Memory B cell (primary cell): ENCODE measurements at regions not wholly inside any gene's neighbourhood (a gene's known extent, or its start where the extent isn't known, plus 50 kb on each side); places are given as distances from the start of the nearest gene placed in this dataset.
"Not testable (repeated sequence)": the region's sequence is repeated elsewhere in the genome, so short reads cannot be mapped to it uniquely, and the experiment has no call there.

Source experiments
- ATAC-seq: fragments of 150-1000 bp; cut with Tn5 transposase; 2 replicates; pipeline ENCODE4 v1.10.0; 2021; ENCODE audit warnings: low read depth, mild to moderate bottlenecking, moderate library complexity
- DNase-seq, 2 donors: peaks; one replicate each; pipeline ENCODE4 v3.0.0; 2022; ENCODE audit warnings: low spot score in 2 of 2
- H3K27ac Mint-ChIP-seq: one replicate; pipeline ENCODE4 v1.8.0; 2022; ENCODE audit warnings: mild to moderate bottlenecking, moderate library complexity, mixed read lengths
- H3K27me3 Mint-ChIP-seq: one replicate; pipeline ENCODE4 v1.8.0; 2022; ENCODE audit warnings: mixed read lengths
- H3K36me3 Mint-ChIP-seq: one replicate; pipeline ENCODE4 v1.8.0; 2022; ENCODE audit warnings: mild to moderate bottlenecking, mixed read lengths
- H3K4me1 Mint-ChIP-seq: one replicate; pipeline ENCODE4 v1.8.0; 2022; ENCODE audit warnings: mixed read lengths
- H3K4me3 Mint-ChIP-seq: one replicate; pipeline ENCODE4 v1.8.0; 2022; ENCODE audit warnings: mild to moderate bottlenecking, moderate library complexity, mixed read lengths
- H3K9me3 Mint-ChIP-seq: one replicate; pipeline ENCODE4 v1.8.0; 2022; ENCODE audit warnings: mixed read lengths

DNA sequence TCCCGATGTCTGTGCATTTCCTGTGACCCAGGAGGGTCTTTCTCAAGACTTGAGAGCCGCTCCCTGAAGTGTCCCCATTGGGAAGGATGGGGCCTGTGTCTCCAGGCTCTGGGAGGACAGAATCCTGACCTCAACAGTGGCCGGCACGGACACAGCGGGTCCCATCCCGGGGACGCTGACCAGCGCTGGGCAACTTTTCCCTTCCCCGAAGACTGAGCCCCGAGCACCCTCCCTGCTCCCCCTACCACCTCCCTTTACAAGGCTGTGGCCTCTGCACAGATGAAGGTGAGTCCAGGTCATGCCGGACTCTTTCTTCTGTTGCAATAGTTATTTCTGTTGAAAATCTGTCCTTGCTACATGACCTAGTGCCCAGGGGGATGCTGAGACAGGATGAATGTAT lies 135.7 kb downstream of the TMEM121 start:
- not testable (repeated sequence) for H3K27ac Mint-ChIP-seq, ATAC-seq
- peaks cover 13% of the 10 kb centered on the region for H3K9me3 Mint-ChIP-seq

DNA sequence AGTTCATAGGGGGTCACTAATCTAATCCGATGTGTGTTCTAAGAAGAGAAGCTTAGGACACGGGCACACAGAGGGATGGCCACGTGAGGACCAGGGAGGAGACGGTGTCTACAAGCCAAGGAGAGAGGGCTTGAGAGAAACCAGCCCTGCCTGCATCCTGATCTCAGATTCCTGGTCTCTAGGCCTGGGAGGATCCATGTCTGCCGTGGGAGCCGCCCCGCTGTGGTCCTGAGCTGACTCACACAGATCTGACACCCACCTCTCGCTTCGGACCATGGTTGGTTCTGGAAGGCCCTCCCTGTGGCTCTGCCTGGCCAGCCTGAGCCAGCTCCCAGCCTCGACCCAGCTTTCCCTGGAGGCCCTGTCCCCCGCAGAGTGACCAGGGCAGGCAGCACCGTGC lies 136.2 kb downstream of the TMEM121 start:
- not testable (repeated sequence) for DNase-seq, H3K27me3 Mint-ChIP-seq, H3K4me3 Mint-ChIP-seq, ATAC-seq, H3K27ac Mint-ChIP-seq
- Mint-ChIP-seq H3K36me3 (peaks cover 30% of the 10 kb centered on the region), H3K9me3 (peaks cover 10% of the 10 kb centered on the region), H3K4me1 (peaks cover 24% of the 10 kb centered on the region)

More for the DNA sequence above, 135.7 kb downstream of the TMEM121 start:
- not testable (repeated sequence) for H3K27me3 Mint-ChIP-seq, H3K4me3 Mint-ChIP-seq, DNase-seq
- Mint-ChIP-seq H3K4me1 (peaks cover 24% of the 10 kb centered on the region), H3K36me3 (peaks cover 34% of the 10 kb centered on the region)

DNA sequence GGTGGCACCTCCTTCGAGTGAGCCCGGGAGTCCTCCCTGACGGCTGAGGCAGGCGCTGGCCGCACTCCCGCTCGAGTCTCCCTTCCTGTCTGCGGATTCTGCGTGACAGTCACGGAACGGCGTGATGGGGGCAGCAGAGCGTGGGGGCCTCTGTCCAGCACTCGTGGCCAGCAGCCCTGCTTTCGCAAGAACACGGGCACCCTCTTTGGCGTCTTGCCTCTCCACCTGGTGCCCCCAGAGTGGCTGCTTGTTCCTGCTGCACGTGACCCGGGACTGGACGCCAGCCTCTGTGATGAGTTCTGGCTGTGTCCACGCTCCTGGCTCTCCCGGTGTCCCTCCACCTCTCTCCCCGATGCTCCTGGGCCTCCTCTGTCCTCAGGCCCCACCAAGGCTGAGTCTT lies 136.9 kb downstream of the TMEM121 start:
- H3K4me3 Mint-ChIP-seq, ATAC-seq, H3K27ac Mint-ChIP-seq, H3K27me3 Mint-ChIP-seq, DNase-seq, H3K9me3 Mint-ChIP-seq: not testable (repeated sequence)
- Mint-ChIP-seq H3K36me3 (peaks cover 26% of the 10 kb centered on the region), H3K4me1 (peaks cover 24% of the 10 kb centered on the region)

DNA sequence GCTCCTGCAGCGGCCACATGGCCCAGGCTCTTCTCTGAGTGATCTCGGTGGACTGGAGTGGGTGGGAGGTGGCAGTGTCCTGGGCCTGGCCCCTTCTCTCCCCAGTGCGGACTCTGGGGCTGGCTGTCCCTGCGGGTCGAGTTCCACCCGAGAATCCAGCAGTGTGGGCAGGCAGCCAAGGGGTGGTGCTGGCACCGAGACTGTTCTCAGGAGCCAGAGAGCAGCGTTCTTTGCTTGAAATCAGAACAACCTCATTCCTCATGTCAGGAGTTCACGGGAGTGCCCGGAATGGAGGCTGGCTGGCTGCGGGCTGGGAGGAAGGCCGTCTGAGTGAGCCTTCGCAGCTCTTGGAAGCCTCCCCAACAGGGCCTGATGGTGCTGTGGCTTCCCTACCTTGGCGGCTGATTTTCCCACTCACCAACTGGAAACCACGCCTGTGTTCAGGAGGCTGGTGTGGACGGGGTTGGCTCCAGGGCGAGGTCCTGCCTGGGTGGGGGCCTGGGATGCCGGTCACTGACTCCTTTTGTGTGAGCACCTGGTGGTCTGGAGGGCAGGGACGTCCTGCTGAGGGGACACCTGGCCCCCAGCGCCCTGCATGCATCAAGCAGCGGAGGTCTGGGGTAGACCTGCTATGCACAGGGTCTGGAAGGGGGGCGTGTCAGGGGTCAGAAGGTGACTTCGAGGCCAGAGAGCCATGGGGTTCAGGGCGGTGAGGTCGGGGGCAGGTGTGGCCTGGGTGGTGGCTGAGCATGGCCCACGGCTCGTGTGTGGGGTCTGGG lies 137.6 kb downstream of the TMEM121 start:
- not testable (repeated sequence) for H3K9me3 Mint-ChIP-seq

DNA sequence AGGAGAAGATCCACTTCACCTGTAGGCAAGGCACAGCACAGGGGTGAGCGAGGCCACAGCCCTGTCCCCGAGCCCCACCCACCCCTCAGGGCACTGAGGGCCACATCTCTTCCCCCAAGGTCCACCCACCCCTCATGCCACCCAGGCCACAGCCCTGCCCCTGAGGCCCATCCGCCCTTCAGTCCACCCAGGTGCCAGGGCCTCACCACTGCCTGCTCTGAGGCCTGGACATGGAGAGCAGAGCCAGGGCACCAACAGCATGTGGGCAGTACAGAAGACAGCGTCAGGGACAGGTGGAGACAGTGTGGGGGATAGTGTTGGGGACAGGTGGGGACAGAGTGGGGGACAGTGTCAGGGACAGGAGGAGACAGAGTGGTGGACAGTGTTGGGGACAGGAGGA lies 138.3 kb downstream of the TMEM121 start:
- Mint-ChIP-seq H3K9me3 (peaks cover 7% of the 10 kb centered on the region), H3K4me3 (no peak overlapping the region), H3K27me3 (no peaks in the 10 kb centered on the region), H3K27ac (no peak overlapping the region), H3K36me3 (peaks cover 14% of the 10 kb centered on the region), H3K4me1 (peaks cover 24% of the 10 kb centered on the region)
- no peak for ATAC-seq
- DNase-seq: no peak

More for the DNA sequence above, 137.6 kb downstream of the TMEM121 start:
- H3K4me1 Mint-ChIP-seq: peaks cover 24% of the 10 kb centered on the region
- not testable (repeated sequence) for ATAC-seq, DNase-seq, H3K27me3 Mint-ChIP-seq, H3K4me3 Mint-ChIP-seq, H3K27ac Mint-ChIP-seq
- peaks cover 21% of the 10 kb centered on the region for H3K36me3 Mint-ChIP-seq

DNA sequence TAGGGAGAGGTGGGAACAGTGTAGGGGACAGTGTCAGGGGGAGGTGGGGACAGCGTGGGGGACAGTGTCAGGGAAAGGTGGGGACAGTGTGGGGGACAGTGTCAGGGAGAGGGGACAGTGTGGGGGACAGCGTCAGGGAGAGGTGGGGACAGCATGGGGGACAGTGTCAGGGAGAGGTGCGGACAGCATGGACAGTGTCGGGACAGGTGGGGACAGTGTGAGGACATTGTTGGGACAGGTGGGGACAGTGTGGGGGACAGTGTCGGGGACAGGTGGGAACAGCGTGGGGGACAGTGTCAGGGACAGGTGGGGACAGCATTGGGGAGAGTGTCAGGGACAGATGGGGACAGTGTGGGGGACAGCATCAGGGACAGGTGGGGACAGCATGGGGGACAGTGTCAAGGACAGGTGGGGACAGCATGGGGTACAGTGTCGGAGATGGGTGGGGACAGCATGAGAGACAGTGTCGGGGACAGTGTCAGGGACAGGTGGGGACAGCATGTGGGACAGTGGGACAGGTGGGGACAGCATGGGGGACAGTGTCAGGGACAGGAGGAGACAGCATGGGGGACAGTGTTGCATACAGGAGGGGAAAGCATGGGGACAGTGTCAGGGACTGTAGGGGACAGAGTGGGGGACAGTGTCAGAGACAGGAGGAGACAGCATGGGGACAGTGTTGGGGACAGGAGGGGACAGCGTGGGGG lies 139.0 kb downstream of the TMEM121 start:
- DNase-seq (no peak), ATAC-seq (no peak)
- Mint-ChIP-seq H3K27me3 (no peaks in the 10 kb centered on the region), H3K4me1 (peaks cover 17% of the 10 kb centered on the region), H3K36me3 (peaks cover 7% of the 10 kb centered on the region), H3K4me3 (no peak overlapping the region), H3K27ac (no peak overlapping the region), H3K9me3 (no peaks in the 10 kb centered on the region)

DNA sequence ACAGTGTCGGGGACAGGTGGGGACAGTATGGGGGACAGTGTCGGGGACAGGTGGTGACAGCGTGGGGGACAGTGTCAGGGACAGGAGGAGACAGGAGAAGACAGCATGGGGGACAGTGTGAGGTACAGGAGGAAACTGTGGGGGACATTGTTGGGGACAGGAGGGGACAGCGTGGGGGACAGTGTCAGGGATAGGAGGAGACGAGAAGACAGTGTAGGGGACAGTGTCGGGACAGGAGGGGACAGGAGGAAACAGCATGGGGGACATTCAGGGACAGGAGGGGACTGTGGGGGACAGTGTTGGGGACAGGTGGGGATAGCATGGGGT lies 139.5 kb downstream of the TMEM121 start:
- H3K27ac Mint-ChIP-seq: no peak overlapping the region
- H3K27me3 Mint-ChIP-seq: no peaks in the 10 kb centered on the region
- H3K4me1 Mint-ChIP-seq: peaks cover 12% of the 10 kb centered on the region
- H3K9me3 Mint-ChIP-seq: no peaks in the 10 kb centered on the region
- no peak for ATAC-seq
- no peak overlapping the region for H3K4me3 Mint-ChIP-seq
- no peak for DNase-seq
- peaks cover 1% of the 10 kb centered on the region for H3K36me3 Mint-ChIP-seq

DNA sequence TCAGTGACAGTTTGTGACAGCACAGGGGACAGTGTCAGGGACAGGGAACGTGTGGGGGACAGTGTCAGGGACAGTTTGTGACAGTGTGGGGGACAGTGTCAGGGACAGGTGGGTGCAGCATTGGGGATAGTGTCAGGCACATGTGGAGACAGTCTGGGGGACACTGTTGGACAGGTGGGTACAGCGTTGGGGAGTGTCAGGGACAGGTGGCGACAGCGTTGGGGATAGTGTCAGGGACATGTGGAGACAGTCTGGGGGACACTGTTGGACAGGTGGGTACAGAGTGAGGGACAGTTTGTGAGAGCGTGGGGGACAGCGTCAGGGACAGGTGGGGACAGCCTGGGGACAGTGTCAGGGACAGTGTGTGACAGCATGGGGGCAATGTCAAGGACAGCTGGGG lies 140.0 kb downstream of the TMEM121 start:
- Mint-ChIP-seq H3K4me3 (no peak overlapping the region), H3K27ac (no peak overlapping the region), H3K9me3 (no peaks in the 10 kb centered on the region), H3K27me3 (no peaks in the 10 kb centered on the region), H3K36me3 (no peaks in the 10 kb centered on the region), H3K4me1 (peaks cover 10% of the 10 kb centered on the region)
- ATAC-seq (no peak), DNase-seq (no peak)

DNA sequence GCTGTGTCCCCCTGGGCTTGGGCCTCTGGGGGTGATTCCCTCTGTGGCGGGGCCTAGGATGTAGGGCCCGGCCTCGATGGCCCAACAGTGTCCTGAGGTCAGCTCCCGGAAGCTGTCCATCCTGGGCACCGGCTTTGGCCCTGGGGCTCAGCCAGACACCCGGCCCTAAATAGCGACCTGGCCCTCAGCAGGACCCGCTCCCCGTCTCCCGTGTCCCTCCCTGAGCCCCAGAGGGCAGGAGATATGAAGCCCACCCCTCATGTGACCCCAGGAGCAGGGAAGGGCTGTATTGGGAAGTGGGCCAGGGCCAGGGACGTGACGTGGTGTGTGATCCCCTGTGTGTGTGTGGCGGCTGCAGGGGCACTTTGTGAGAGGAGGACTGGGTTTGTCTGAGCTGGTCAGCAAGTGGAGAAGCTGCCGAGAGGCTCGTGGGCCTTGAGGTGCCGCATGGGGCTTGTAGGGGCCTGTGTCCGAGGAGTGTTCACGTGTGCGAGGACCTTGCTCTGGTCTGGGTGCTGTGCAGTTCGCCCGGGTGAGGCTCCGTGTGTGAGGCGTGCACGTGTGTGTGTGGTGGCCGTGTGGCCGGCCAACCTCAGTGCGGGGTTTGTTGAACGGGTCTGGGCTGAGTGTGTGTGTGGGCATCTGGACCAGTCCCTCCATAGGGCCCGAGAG lies 140.7 kb downstream of the TMEM121 start:
- H3K4me1 Mint-ChIP-seq: peaks cover 10% of the 10 kb centered on the region
- not testable (repeated sequence) for H3K27ac Mint-ChIP-seq, H3K27me3 Mint-ChIP-seq, H3K4me3 Mint-ChIP-seq, H3K9me3 Mint-ChIP-seq, H3K36me3 Mint-ChIP-seq, DNase-seq, ATAC-seq

DNA sequence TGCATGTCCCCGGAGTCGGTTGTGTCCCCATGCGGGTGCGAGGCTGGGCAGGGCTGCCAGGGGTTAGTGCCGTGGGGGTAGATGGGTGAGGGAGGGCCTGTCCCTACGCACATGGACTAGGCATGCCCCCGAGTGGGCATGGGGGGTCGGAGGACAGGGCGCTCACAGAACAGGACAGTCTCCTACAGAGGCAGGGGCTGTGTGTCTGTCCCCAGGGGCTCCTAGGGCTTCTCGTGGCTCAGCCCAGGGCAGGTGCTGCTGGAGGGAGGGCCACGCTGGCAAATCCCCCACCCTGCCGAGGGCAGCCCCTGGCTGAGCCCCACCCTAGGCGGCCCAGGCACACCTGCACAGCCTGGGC lies 141.3 kb downstream of the TMEM121 start:
- not testable (repeated sequence) for H3K9me3 Mint-ChIP-seq, DNase-seq, ATAC-seq, H3K27ac Mint-ChIP-seq, H3K36me3 Mint-ChIP-seq, H3K27me3 Mint-ChIP-seq, H3K4me3 Mint-ChIP-seq
- peaks cover 10% of the 10 kb centered on the region for H3K4me1 Mint-ChIP-seq

DNA sequence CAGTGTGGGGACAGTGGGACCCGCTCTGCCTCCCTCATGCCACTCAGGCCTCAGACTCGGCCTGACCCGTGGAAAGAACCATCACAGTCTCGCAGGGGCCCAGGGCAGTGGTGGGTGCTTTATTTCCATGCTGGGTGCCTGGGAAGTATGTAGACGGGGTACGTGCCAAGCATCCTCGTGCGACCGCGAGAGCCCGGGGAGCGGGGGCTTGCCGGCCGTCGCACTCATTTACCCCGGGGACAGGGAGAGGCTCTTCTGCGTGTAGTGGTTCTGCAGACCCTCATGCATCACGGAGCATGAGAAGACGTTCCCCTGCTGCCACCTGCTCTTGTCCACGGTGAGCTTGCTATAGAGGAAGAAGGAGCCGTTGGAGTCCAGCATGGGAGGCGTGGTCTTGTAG lies 141.6 kb downstream of the TMEM121 start:
- H3K4me1 Mint-ChIP-seq: peaks cover 10% of the 10 kb centered on the region
- H3K9me3 Mint-ChIP-seq, H3K27me3 Mint-ChIP-seq, ATAC-seq, H3K27ac Mint-ChIP-seq, H3K36me3 Mint-ChIP-seq, H3K4me3 Mint-ChIP-seq, DNase-seq: not testable (repeated sequence)

DNA sequence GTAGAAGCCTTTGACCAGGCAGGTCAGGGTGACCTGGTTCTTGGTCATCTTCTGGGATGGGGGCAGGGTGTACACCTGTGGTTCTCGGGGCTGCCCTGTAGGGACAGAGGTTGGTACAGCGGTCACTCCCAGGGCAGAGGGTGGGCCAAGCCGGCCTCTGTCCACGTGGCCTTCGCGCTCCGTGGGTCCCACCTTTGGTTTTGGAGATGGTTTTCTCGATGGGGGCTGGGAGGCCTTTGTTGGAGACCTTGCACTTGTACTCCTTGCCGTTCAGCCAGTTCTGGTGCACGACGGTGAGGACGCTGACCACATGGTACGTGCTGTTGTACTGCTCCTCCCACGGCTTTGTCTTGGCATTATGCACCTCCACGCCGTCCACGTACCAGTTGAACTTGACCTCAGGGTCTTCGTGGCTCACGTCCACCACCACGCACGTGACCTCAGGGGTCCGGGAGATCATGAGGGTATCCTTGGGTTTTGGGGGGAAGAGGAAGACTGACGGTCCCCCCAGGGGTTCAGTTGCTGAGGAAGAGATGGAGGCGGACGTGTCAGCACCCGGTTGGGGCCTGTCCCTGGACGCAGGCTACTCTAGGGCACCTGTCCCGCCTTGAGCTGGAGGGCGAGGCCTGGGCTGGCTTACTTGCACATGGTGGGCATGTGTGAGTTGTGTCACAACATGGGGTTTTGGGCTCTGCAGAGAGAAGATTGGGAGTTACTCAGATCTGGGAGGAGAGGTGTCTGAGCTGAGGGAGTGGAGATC lies 142.3 kb downstream of the TMEM121 start:
- not testable (repeated sequence) for DNase-seq, ATAC-seq, H3K27ac Mint-ChIP-seq, H3K36me3 Mint-ChIP-seq, H3K27me3 Mint-ChIP-seq, H3K9me3 Mint-ChIP-seq
- peaks cover 10% of the 10 kb centered on the region for H3K4me1 Mint-ChIP-seq
- H3K4me3 Mint-ChIP-seq: peak overlapping the region; percentile 8

DNA sequence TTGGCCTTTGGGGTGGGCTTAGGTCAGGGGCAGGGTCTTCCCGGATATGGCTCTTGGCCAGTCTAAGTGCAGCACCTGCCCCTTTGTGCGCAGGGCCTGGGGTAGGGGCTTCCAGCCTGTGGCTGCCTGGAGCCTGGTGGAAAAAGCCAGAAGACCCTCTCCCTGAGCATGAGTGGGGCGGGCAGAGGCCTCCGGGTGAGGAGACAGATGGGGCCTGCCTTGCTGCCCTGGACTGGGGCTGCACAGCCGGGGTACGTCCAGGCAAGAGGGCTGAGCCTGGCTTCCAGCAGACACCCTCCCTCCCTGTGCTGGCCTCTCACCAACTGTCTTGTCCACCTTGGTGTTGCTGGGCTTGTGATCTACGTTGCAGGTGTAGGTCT lies 142.8 kb downstream of the TMEM121 start:
- H3K36me3 Mint-ChIP-seq, DNase-seq, H3K9me3 Mint-ChIP-seq, H3K27ac Mint-ChIP-seq, H3K27me3 Mint-ChIP-seq, ATAC-seq, H3K4me3 Mint-ChIP-seq: not testable (repeated sequence)
- peaks cover 10% of the 10 kb centered on the region for H3K4me1 Mint-ChIP-seq

DNA sequence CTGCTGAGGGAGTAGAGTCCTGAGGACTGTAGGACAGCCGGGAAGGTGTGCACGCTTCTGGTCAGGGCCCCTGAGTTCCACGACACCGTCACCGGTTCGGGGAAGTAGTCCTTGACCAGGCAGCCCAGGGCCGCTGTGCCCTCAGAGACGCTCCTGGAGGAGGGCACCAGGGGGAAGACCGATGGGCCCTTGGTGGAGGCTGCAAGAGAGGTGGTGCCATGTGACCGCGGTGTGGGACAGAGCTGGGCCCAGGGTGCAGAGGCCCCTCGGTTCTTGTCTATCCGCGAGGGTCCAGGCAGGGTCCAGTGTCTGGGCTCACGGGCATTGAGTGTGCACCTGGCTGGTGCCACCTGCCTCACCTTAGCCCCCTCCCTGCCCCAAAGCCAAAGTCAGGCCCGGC lies 143.3 kb downstream of the TMEM121 start:
- H3K4me1 Mint-ChIP-seq: peaks cover 10% of the 10 kb centered on the region
- H3K4me3 Mint-ChIP-seq, DNase-seq, H3K36me3 Mint-ChIP-seq, ATAC-seq, H3K9me3 Mint-ChIP-seq, H3K27ac Mint-ChIP-seq, H3K27me3 Mint-ChIP-seq: not testable (repeated sequence)
